ENCODE measurements at regions not wholly inside any gene's neighbourhood (a gene's known extent, or its start where the extent isn't known, plus 50 kb on each side); places are given as distances from the start of the nearest gene placed in this dataset.
A peak's percentile ranks its signal among the peaks of the same experiment; 100 is the strongest.

DNA sequence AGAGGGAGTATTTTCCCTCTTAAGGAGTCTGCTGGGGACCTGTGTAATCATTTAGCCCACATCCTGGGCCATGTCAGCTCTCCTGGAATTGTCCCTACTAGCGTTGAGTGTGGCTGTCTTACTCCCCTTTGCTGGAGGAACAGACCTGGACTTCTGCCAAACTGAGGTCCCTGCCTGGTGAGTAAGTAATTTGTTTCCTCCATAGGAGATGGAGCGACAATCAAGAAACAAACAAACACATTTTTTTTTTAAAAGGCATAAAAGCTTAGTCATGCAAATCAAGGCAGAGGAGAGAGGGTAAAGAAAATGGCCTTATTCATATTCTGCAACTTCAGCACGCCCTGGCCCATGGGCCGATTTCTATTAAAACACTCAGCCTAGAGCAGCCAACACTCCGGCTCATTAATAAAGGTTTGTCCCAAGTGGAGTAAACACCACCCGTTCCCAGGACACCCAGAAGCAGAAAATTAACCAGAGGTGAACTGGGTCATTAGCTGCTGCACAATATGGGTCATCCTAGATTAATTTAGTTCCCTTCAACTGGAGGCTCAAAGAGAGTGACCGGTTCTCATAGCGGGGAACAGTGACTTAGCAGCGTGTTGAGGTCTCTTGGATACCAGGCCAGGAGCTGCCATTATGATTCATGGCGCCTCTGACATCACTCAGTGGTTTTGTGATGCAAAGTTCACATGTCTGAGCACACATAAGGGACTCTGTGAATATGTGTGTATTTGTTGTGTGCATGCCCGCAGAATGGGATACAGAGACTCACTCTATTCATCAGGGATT is 165.0 kb upstream of the SULF2 start:
- DNase-seq (ENCODE audit: low read depth): peak; percentile 83
- no peak overlapping the region for H3K4me3 ChIP-seq (replicated peaks; ENCODE audit: low read depth, low read length)
- TF ChIP-seq, protein P1, sequence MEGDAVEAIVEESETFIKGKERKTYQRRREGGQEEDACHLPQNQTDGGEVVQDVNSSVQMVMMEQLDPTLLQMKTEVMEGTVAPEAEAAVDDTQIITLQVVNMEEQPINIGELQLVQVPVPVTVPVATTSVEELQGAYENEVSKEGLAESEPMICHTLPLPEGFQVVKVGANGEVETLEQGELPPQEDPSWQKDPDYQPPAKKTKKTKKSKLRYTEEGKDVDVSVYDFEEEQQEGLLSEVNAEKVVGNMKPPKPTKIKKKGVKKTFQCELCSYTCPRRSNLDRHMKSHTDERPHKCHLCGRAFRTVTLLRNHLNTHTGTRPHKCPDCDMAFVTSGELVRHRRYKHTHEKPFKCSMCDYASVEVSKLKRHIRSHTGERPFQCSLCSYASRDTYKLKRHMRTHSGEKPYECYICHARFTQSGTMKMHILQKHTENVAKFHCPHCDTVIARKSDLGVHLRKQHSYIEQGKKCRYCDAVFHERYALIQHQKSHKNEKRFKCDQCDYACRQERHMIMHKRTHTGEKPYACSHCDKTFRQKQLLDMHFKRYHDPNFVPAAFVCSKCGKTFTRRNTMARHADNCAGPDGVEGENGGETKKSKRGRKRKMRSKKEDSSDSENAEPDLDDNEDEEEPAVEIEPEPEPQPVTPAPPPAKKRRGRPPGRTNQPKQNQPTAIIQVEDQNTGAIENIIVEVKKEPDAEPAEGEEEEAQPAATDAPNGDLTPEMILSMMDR (IDR thresholded peaks at IDR 0.05; ENCODE audit: low read length, missing control alignments): no peak

DNA sequence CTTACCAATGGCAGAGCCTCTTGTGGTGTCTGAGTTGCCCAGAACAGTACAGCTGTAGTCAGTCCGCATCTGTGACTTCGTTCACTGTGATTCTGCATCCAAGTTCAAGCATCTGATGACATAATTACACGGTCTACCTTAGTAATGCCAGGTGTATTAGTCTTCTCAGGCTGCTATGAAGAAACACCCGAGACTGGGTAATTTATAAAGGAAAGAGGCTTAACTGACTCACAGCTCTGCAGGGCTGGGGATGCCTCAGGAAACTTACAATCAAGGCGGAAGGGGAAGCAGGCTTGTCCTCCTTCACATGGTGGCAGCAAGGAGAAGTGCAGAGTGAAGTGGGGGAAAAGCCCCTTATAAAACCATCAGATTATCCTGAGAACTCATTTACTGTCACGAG is 163.9 kb upstream of the SULF2 start:
- DNase-seq (ENCODE audit: low read depth): no peak
- H3K4me3 ChIP-seq (replicated peaks; ENCODE audit: low read depth, low read length): no peak overlapping the region
- TF ChIP-seq, protein P1 (IDR thresholded peaks at IDR 0.05; ENCODE audit: low read length, missing control alignments): no peak

GRCh38 chr20:47944682-47945081 is 159.4 kb upstream of the SULF2 start:
- TF ChIP-seq, protein P1 (IDR thresholded peaks at IDR 0.05; ENCODE audit: low read length, missing control alignments): no peak
- H3K4me3 ChIP-seq (replicated peaks; ENCODE audit: low read depth, low read length): no peak overlapping the region
- no peak for DNase-seq (ENCODE audit: low read depth)

DNA sequence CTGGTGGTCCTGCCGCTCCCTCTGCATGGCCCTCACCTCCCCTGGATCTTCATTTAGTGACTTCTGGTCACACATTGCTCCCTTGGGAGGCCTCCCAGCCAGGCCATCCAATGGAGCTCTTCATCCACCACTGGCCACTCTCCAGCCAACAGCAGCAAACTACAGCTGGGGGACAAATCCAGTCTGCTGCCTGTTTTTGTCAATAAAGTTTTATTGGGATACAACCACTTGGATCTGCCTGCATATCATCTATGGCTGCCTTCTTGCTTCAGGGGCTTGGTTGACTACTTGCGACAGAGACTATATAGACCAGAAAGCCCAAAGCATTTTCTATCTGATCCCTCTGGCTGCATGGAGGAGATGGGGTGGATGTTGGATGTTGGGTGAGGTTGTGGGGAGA is 156.6 kb upstream of the SULF2 start:
- TF ChIP-seq, protein P1 (IDR thresholded peaks at IDR 0.05; ENCODE audit: low read length, missing control alignments): no peak
- H3K4me3 ChIP-seq (replicated peaks; ENCODE audit: low read depth, low read length): no peak overlapping the region
- DNase-seq (ENCODE audit: low read depth): no peak

GRCh38 chr20:47940101-47940813 is 155.0 kb upstream of the SULF2 start:
- no peak overlapping the region for H3K4me3 ChIP-seq (replicated peaks; ENCODE audit: low read depth, low read length)
- TF ChIP-seq, protein P1 (IDR thresholded peaks at IDR 0.05; ENCODE audit: low read length, missing control alignments): no peak

GRCh38 chr20:47936612-47937011 is 151.3 kb upstream of the SULF2 start:
- DNase-seq (ENCODE audit: low read depth): no peak
- H3K4me3 ChIP-seq (replicated peaks; ENCODE audit: low read depth, low read length): no peak overlapping the region
- TF ChIP-seq, protein P1 (IDR thresholded peaks at IDR 0.05; ENCODE audit: low read length, missing control alignments): no peak

More at GRCh38 chr20:47940101-47940813, 155.0 kb upstream of the SULF2 start:
- DNase-seq (ENCODE audit: low read depth): no peak

Measured in fibroblast of pulmonary artery (primary cell).